HEK293 (cell line): ENCODE measurements at regions not wholly inside any gene's neighbourhood (a gene's known extent, or its start where the extent isn't known, plus 50 kb on each side); places are given as distances from the start of the nearest gene placed in this dataset.

ENCODE experiments used
- SALL2 ChIP-seq: fragments of 450-650 bp; formaldehyde crosslinking; IDR thresholded peaks from 2 replicates; pipeline ENCODE4 v1.5.0; 2017; ENCODE audit warnings: missing biosample characterization, mild to moderate bottlenecking, missing genetic modification characterization, borderline replicate concordance
- ZBTB10 ChIP-seq: fragments of 450-650 bp; formaldehyde crosslinking; IDR thresholded peaks from 2 replicates; pipeline ENCODE4 v1.5.1; 2016; ENCODE audit warnings: missing biosample characterization, missing genetic modification characterization
- ZBTB26 ChIP-seq: fragments of 450-650 bp; formaldehyde crosslinking; optimal IDR thresholded peaks from 2 replicates; pipeline ENCODE3; 2016; ENCODE audit warnings: missing biosample characterization, mild to moderate bottlenecking, missing genetic modification characterization
- ZNF558 ChIP-seq: fragments of 450-650 bp; formaldehyde crosslinking; IDR thresholded peaks from 2 replicates; pipeline ENCODE4 v1.5.1; 2016; ENCODE audit warnings: missing biosample characterization, missing genetic modification characterization
- ZSCAN30 ChIP-seq: fragments of 450-650 bp; IDR thresholded peaks from 2 replicates; pipeline ENCODE4 v1.5.1; 2018; ENCODE audit warnings: missing biosample characterization, mild to moderate bottlenecking, missing genetic modification characterization, moderate library complexity
- TF ChIP-seq, protein P1 (sequence below): fragments of 450-650 bp; formaldehyde crosslinking; IDR thresholded peaks from 2 replicates; pipeline ENCODE4 v1.5.1; 2016; ENCODE audit warnings: missing biosample characterization, missing genetic modification characterization
- TF ChIP-seq, protein P2 (sequence below): fragments of 450-650 bp; formaldehyde crosslinking; IDR thresholded peaks from 2 replicates; pipeline ENCODE4 v1.5.1; 2017; ENCODE audit warnings: missing biosample characterization, mild to moderate bottlenecking, missing genetic modification characterization, moderate library complexity

DNA sequence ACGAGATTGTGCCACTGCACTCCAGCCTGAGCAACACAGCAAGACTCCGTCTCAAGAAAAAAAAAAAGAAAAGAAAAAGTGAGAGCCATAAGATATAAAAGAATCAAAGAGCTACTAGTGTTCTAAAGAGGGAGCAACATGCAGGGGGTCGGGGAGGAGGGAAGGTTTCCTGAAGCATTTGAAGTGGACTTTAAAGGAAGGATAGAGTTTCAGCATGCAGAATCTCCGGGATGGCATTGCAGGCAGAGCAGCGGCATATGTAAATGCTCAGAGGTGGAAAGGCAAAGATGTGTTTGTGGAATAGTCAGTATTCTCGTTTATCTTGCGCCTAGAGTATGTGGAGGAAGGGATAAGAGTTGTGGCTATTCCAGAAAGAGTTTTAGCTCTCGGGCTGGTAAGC is 447.6 kb upstream of the NFE2L3 start:
- TF ChIP-seq, protein P1, sequence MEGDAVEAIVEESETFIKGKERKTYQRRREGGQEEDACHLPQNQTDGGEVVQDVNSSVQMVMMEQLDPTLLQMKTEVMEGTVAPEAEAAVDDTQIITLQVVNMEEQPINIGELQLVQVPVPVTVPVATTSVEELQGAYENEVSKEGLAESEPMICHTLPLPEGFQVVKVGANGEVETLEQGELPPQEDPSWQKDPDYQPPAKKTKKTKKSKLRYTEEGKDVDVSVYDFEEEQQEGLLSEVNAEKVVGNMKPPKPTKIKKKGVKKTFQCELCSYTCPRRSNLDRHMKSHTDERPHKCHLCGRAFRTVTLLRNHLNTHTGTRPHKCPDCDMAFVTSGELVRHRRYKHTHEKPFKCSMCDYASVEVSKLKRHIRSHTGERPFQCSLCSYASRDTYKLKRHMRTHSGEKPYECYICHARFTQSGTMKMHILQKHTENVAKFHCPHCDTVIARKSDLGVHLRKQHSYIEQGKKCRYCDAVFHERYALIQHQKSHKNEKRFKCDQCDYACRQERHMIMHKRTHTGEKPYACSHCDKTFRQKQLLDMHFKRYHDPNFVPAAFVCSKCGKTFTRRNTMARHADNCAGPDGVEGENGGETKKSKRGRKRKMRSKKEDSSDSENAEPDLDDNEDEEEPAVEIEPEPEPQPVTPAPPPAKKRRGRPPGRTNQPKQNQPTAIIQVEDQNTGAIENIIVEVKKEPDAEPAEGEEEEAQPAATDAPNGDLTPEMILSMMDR = no peak
- TF ChIP-seq SALL2 (tag by site-specific recombination) (no peak), ZBTB26 (no peak), ZSCAN30 (tag by site-specific recombination) (no peak), ZNF558 (no peak), ZBTB10 (tag by site-specific recombination) (no peak)
- TF ChIP-seq, protein P2, sequence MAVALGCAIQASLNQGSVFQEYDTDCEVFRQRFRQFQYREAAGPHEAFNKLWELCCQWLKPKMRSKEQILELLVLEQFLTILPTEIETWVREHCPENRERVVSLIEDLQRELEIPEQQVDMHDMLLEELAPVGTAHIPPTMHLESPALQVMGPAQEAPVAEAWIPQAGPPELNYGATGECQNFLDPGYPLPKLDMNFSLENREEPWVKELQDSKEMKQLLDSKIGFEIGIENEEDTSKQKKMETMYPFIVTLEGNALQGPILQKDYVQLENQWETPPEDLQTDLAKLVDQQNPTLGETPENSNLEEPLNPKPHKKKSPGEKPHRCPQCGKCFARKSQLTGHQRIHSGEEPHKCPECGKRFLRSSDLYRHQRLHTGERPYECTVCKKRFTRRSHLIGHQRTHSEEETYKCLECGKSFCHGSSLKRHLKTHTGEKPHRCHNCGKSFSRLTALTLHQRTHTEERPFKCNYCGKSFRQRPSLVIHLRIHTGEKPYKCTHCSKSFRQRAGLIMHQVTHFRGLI = no peak
